ENCODE measurements at regions not wholly inside any gene's neighbourhood (a gene's known extent, or its start where the extent isn't known, plus 50 kb on each side); places are given as distances from the start of the nearest gene placed in this dataset.

- TF ChIP-seq CTCF (IDR thresholded peaks at IDR 0.05) (no peak), POLR2A (IDR thresholded peaks at IDR 0.05) (no peak)
Observed at GRCh38 chr2:150769421-150769820, 282.0 kb upstream of the RND3 start.
